A673 (cell line): ENCODE measurements at regions not wholly inside any gene's neighbourhood (a gene's known extent, or its start where the extent isn't known, plus 50 kb on each side); places are given as distances from the start of the nearest gene placed in this dataset.

Source experiments
- BruUV-seq: library from RNA; stranded (reverse); fragments of 400-500 nt; replicated peaks from 2 replicates; lab custom pipeline; 2021; lab: Mats Ljungman, UMichigan
- CTCF ChIA-PET: fragments of 300-600 bp; sonication (Branson Sonifier 250); formaldehyde crosslinking; loops from one replicate; lab custom pipeline; 2022; ENCODE audit warnings: antibody characterized with exemption; lab: Charles Lee
- POLR2A ChIA-PET: fragments of 300-600 bp; sonication (Branson Sonifier 250); formaldehyde crosslinking; loops from one replicate; lab custom pipeline; 2022; ENCODE audit warnings: antibody characterized with exemption; ENCODE audit not compliant: low non-redundant PET; lab: Charles Lee
- DNase-seq: peaks from one replicate; pipeline ENCODE4 v3.0.0-alpha.2; 2015; ENCODE audit warnings: low spot score
- H3K27ac ChIP-seq: fragments of 200-600 bp; sonication (generic); 2 replicates; pipeline ENCODE4 v1.5.1; 2016; ENCODE audit warnings: mixed run types, low read depth, mild to moderate bottlenecking, mixed read lengths, antibody characterized with exemption, low read length; ENCODE audit not compliant: poor library complexity, severe bottlenecking
- H3K27me3 ChIP-seq: fragments of 200-600 bp; sonication (generic); replicated peaks from 2 replicates; pipeline ENCODE4 v1.6.1; 2017; ENCODE audit warnings: mixed run types, low read depth, mild to moderate bottlenecking, mixed read lengths, antibody characterized with exemption, low read length; ENCODE audit not compliant: insufficient read depth, poor library complexity
- H3K36me3 ChIP-seq: fragments of 200-600 bp; sonication (generic); 2 replicates; pipeline ENCODE4 v1.6.1; 2016; ENCODE audit warnings: mixed run types, mild to moderate bottlenecking, mixed read lengths, antibody characterized with exemption, low read length; ENCODE audit not compliant: insufficient read depth, poor library complexity, severe bottlenecking
- H3K4me1 ChIP-seq: fragments of 200-600 bp; sonication (generic); 2 replicates; pipeline ENCODE4 v1.6.1; 2017; ENCODE audit warnings: mixed run types, mild to moderate bottlenecking, mixed read lengths, antibody characterized with exemption, low read length; ENCODE audit not compliant: insufficient read depth, poor library complexity, severe bottlenecking
- H3K4me3 ChIP-seq: fragments of 200-600 bp; sonication (generic); 2 replicates; pipeline ENCODE4 v1.5.1; 2016; ENCODE audit warnings: low read depth, mixed run types, mild to moderate bottlenecking, mixed read lengths, low read length; ENCODE audit not compliant: poor library complexity, severe bottlenecking
- H3K9me3 ChIP-seq: fragments of 200-600 bp; sonication (generic); 2 replicates; pipeline ENCODE4 v1.6.1; 2016; ENCODE audit warnings: mixed run types, low read depth, mild to moderate bottlenecking, mixed read lengths, antibody characterized with exemption, low read length; ENCODE audit not compliant: poor library complexity, severe bottlenecking
- EZH2 ChIP-seq: fragments of 200-600 bp; sonication (generic); IDR thresholded peaks from 2 replicates; pipeline ENCODE4 v1.6.1; 2017; ENCODE audit warnings: borderline replicate concordance, low read depth, mild to moderate bottlenecking, mixed read lengths, antibody characterized with exemption, low read length; ENCODE audit not compliant: poor library complexity, severe bottlenecking
- intact Hi-C: fragments of 100-400 bp; cut with micrococcal nuclease; formaldehyde crosslinking; loops from one replicate; pipeline ENCODE4 v1.10.0; 2022; ENCODE audit not compliant: unreplicated experiment
- TF ChIP-seq, protein P1 (sequence below): fragments of 300-800, 200-600 bp; sonication (generic); conservative IDR thresholded peaks from 2 replicates; pipeline ENCODE4 v1.5.1; 2017; ENCODE audit warnings: low read depth, mild to moderate bottlenecking, antibody characterized with exemption, low read length, moderate library complexity, mixed read lengths

DNA sequence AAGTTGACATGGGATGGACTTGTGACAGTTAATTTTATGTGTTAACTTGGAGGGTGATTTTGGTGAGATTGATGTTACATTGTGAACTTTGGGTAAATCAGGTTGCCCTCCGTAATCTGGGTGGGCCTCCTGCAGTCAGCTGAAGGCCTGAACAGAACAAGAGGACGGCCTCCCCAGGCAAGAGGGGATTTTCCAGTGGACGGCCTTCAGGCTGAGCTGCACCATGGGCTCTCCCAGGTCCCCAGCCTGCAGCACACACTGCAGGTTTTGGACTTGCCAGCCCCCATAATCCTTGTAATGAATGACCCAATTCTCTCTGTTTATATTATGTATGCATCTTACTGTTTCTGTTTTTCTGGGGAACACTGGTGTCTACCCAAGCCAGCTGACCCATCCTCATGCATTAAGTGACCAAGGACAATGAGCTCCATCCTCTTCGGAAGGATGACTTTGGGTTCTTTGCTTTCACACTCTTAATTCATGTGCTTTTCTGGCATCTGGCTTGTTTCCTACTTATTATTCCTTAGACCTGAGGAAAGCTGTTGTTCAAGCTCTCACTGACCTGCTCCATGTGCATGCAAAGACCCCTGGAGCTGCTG, 64.2 kb downstream of the DACT2 start:
- Histone ChIP-seq H3K27me3 (no peaks in the 10 kb centered on the region), H3K4me3 (no peak overlapping the region), H3K27ac (no peak overlapping the region), H3K36me3 (no peaks in the 10 kb centered on the region), H3K4me1 (peaks cover 13% of the 10 kb centered on the region), H3K9me3 (peaks cover 10% of the 10 kb centered on the region)
- intact Hi-C loops, result no loop called here
- no peak for TF ChIP-seq EZH2
- TF ChIP-seq, protein P1, sequence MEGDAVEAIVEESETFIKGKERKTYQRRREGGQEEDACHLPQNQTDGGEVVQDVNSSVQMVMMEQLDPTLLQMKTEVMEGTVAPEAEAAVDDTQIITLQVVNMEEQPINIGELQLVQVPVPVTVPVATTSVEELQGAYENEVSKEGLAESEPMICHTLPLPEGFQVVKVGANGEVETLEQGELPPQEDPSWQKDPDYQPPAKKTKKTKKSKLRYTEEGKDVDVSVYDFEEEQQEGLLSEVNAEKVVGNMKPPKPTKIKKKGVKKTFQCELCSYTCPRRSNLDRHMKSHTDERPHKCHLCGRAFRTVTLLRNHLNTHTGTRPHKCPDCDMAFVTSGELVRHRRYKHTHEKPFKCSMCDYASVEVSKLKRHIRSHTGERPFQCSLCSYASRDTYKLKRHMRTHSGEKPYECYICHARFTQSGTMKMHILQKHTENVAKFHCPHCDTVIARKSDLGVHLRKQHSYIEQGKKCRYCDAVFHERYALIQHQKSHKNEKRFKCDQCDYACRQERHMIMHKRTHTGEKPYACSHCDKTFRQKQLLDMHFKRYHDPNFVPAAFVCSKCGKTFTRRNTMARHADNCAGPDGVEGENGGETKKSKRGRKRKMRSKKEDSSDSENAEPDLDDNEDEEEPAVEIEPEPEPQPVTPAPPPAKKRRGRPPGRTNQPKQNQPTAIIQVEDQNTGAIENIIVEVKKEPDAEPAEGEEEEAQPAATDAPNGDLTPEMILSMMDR, result no peak
- BruUV-seq, result no TSS peak
- CTCF ChIA-PET, result no interaction called here
- POLR2A ChIA-PET, result no interaction called here
- DNase-seq, result no peak

DNA sequence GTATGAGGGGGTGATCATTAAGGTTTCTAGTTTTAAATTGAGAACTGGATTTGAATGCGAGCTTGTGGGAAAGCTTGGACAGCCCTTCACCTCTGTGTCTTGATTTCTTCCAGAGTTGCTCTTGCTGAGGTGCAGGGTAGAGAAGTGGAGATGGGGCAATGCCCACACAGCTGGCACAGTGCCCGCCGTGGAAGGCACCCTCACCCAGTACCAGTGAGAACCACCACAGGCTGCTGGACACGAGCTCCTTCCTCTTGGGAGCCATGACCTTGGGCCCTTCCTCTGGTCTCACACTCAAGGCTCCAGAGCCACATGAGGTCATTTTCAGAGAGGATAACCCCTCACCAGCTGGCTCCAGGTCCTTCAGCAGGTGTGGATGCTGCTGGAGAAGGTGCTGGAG, 67.3 kb downstream of the DACT2 start:
- peak overlapping the region; percentile 14 for H3K27ac ChIP-seq
- peaks cover 25% of the 10 kb centered on the region for H3K4me1 ChIP-seq
- TF ChIP-seq, protein P1, result no peak
- no peak for TF ChIP-seq EZH2
- ChIA-PET CTCF (no interaction called here), POLR2A (no interaction called here)
- no peaks in the 10 kb centered on the region for H3K36me3 ChIP-seq
- no peak overlapping the region for H3K4me3 ChIP-seq
- peaks cover 10% of the 10 kb centered on the region for H3K9me3 ChIP-seq
- intact Hi-C loops, result no loop called here
- H3K27me3 ChIP-seq, result no peaks in the 10 kb centered on the region
- BruUV-seq, result no TSS peak
- DNase-seq, result no peak

- CTCF ChIA-PET, result no interaction called here
- DNase-seq, result no peak
- POLR2A ChIA-PET, result no interaction called here
- H3K27ac ChIP-seq, result no peak overlapping the region
- peaks cover 35% of the 10 kb centered on the region for H3K4me1 ChIP-seq
- intact Hi-C loops, result no loop called here
- H3K27me3 ChIP-seq, result no peaks in the 10 kb centered on the region
- H3K9me3 ChIP-seq, result peaks cover 3% of the 10 kb centered on the region
- H3K36me3 ChIP-seq, result no peaks in the 10 kb centered on the region
- no peak overlapping the region for H3K4me3 ChIP-seq
- no TSS peak for BruUV-seq
- TF ChIP-seq, protein P1, result no peak
- TF ChIP-seq EZH2, result no peak
Measured at GRCh38 chr6:168250250-168250649, 69.3 kb downstream of the DACT2 start.
